ENCODE measurements at regions not wholly inside any gene's neighbourhood (a gene's known extent, or its start where the extent isn't known, plus 50 kb on each side); places are given as distances from the start of the nearest gene placed in this dataset.

GRCh38 chr1:22259551-22260282 lies 116.8 kb upstream of the WNT4 start:
- H3K4me3 ChIP-seq, result no peak overlapping the region
- no peaks in the 10 kb centered on the region for H3K9me3 ChIP-seq
- intact Hi-C loops (cut with DNase I; ENCODE audit: low total_unique reads), result no loop called here
- no peaks in the 10 kb centered on the region for H3K4me1 ChIP-seq
- no peaks in the 10 kb centered on the region for H3K36me3 ChIP-seq
- H3K27me3 ChIP-seq, result no peaks in the 10 kb centered on the region
- no peak for DNase-seq
- no peak for TF ChIP-seq POLR2A (IDR thresholded peaks at IDR 0.05)
- no peak for TF ChIP-seq CTCF (IDR thresholded peaks at IDR 0.05)
- H3K27ac ChIP-seq, result no peak overlapping the region

GRCh38 chr1:22260860-22261432 lies 118.0 kb upstream of the WNT4 start:
- Histone ChIP-seq H3K27ac (no peak overlapping the region), H3K27me3 (no peaks in the 10 kb centered on the region), H3K9me3 (no peaks in the 10 kb centered on the region), H3K36me3 (no peaks in the 10 kb centered on the region), H3K4me1 (no peaks in the 10 kb centered on the region), H3K4me3 (no peak overlapping the region)
- TF ChIP-seq POLR2A (IDR thresholded peaks at IDR 0.05), result no peak
- TF ChIP-seq CTCF (IDR thresholded peaks at IDR 0.05), result no peak
- DNase-seq, result no peak
- intact Hi-C loops (cut with DNase I; ENCODE audit: low total_unique reads), result no loop called here

- Histone ChIP-seq H3K4me1 (no peaks in the 10 kb centered on the region), H3K36me3 (no peaks in the 10 kb centered on the region), H3K9me3 (no peaks in the 10 kb centered on the region), H3K27ac (no peak overlapping the region), H3K27me3 (no peaks in the 10 kb centered on the region), H3K4me3 (no peak overlapping the region)
- no peak for DNase-seq
- intact Hi-C loops (cut with DNase I; ENCODE audit: low total_unique reads), result no loop called here
- TF ChIP-seq CTCF (IDR thresholded peaks at IDR 0.05) (no peak), POLR2A (IDR thresholded peaks at IDR 0.05) (no peak)
These were observed 118.7 kb upstream of the WNT4 start for GRCh38 chr1:22261580-22261979.

- Histone ChIP-seq H3K9me3 (no peaks in the 10 kb centered on the region), H3K27me3 (no peaks in the 10 kb centered on the region), H3K36me3 (no peaks in the 10 kb centered on the region), H3K4me3 (no peak overlapping the region), H3K27ac (no peak overlapping the region), H3K4me1 (no peaks in the 10 kb centered on the region)
- DNase-seq, result no peak
- intact Hi-C loops (cut with DNase I; ENCODE audit: low total_unique reads), result no loop called here
- no peak for TF ChIP-seq CTCF (IDR thresholded peaks at IDR 0.05)
- no peak for TF ChIP-seq POLR2A (IDR thresholded peaks at IDR 0.05)
These were observed 119.7 kb upstream of the WNT4 start for GRCh38 chr1:22262583-22262982.

- Histone ChIP-seq H3K4me1 (no peaks in the 10 kb centered on the region), H3K27me3 (no peaks in the 10 kb centered on the region), H3K36me3 (no peaks in the 10 kb centered on the region), H3K27ac (no peak overlapping the region), H3K4me3 (no peak overlapping the region), H3K9me3 (no peaks in the 10 kb centered on the region)
- intact Hi-C loops (cut with DNase I; ENCODE audit: low total_unique reads), result no loop called here
- no peak for DNase-seq
- TF ChIP-seq CTCF (IDR thresholded peaks at IDR 0.05) (no peak), POLR2A (IDR thresholded peaks at IDR 0.05) (no peak)
These were observed 120.5 kb upstream of the WNT4 start for GRCh38 chr1:22263359-22263758.

Measured in uterus (tissue), 3 donors.